ENCODE measurements at regions not wholly inside any gene's neighbourhood (a gene's known extent, or its start where the extent isn't known, plus 50 kb on each side); places are given as distances from the start of the nearest gene placed in this dataset.

DNA sequence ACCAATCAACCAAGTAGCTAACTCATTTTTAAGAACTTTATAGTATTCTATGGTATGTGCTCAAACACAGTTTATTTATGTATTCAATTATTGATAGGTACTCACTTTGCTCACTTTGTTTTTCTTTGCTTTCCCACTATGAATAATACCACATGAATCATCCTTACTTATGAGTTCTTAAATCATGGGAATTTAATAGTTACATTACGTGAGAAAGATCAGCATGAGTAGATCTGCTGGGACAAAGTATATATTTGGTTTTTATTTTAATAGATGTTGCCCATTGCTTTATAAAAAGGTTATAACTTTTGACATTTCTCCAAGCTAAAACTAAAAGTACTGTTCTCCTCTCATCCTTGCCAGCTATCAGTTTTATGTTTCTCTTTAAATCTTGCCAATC is 390.7 kb downstream of the LRATD1 start:
- Histone ChIP-seq H2BK120ac (ENCODE audit: low read depth, low read length) (no peak overlapping the region), H4K8ac (ENCODE audit: low read length) (no peak overlapping the region), H3K9me3 (ENCODE audit: control insufficient read depth, low read length) (no peaks in the 10 kb centered on the region), H2AK5ac (ENCODE audit: low read length, severe bottlenecking) (no peak overlapping the region), H3K18ac (ENCODE audit: low read depth in 1 of 2, low read length in 2 of 2) (no peak overlapping the region), H3K4me1 (ENCODE audit: control insufficient read depth, insufficient read depth, low read depth, low read length) (no peaks in the 10 kb centered on the region), H3K27ac (ENCODE audit: low read length, poor library complexity, severe bottlenecking) (no peak overlapping the region), H3K4ac (ENCODE audit: low read depth in 1 of 2, low read length in 2 of 2) (no peak overlapping the region), H3K4me3 (ENCODE audit: insufficient read depth in 1 of 2, low read depth in 1 of 2, low read length in 2 of 2) (no peak overlapping the region), H2BK15ac (ENCODE audit: low read depth, poor library complexity, severe bottlenecking) (no peak overlapping the region), H3K27me3 (ENCODE audit: control insufficient read depth in 1 of 2, insufficient read depth in 1 of 2, low read length in 2 of 2) (no peaks in the 10 kb centered on the region), H2AFZ (ENCODE audit: low read depth, low read length) (no peak overlapping the region), H3K23ac (ENCODE audit: low read length in 2 of 2) (no peak overlapping the region), H3K14ac (ENCODE audit: low read length in 2 of 2) (no peak overlapping the region), H3K79me1 (replicated peaks; ENCODE audit: low read length, poor library complexity, severe bottlenecking) (no peaks in the 10 kb centered on the region), H3K36me3 (ENCODE audit: control insufficient read depth in 1 of 2, insufficient read depth in 2 of 2, low read depth in 1 of 2, low read length in 2 of 2) (no peaks in the 10 kb centered on the region), H2BK12ac (ENCODE audit: low read length in 2 of 2) (no peak overlapping the region), H4K91ac (ENCODE audit: low read length) (no peak overlapping the region), H2BK5ac (ENCODE audit: low read depth, low read length, poor library complexity, severe bottlenecking) (no peak overlapping the region), H3K4me2 (ENCODE audit: low read length, poor library complexity, severe bottlenecking) (no peak overlapping the region), H3K9ac (ENCODE audit: low read length) (no peak overlapping the region)
- no CpG with 5 or more reads among the region's 1 CpG for whole genome bisulfite sequencing
- no peak for DNase-seq

DNA sequence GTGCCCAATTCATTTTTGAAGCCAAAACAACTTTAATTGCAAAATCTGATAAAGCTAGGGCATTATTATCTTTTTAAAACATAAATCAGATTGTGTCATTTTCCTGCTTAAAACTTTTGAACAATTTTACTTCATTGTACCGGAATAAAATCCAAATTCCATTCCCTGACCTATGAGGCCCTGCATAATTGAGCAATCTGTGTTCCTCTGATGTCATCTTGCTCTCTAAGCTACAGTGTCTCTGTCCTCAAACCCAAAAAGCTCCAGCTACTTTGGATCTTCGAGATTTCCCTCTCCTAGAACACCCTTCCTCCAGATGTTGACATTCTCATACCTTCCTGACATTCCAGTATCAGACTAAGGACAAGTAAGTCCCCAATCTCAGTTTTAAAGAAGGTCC is 395.9 kb downstream of the LRATD1 start:
- no peak overlapping the region for H2BK5ac ChIP-seq (ENCODE audit: low read depth, low read length, poor library complexity, severe bottlenecking)
- H3K4me2 ChIP-seq (ENCODE audit: low read length, poor library complexity, severe bottlenecking), result no peak overlapping the region
- no peak overlapping the region for H2BK120ac ChIP-seq (ENCODE audit: low read depth, low read length)
- 43% methylated on average over 2 of the region's 2 CpGs for WGBS
- H3K9ac ChIP-seq (ENCODE audit: low read length), result no peak overlapping the region
- no peaks in the 10 kb centered on the region for H3K9me3 ChIP-seq (ENCODE audit: control insufficient read depth, low read length)
- no peak overlapping the region for H2AK5ac ChIP-seq (ENCODE audit: low read length, severe bottlenecking)
- no peak overlapping the region for H3K4ac ChIP-seq (ENCODE audit: low read depth in 1 of 2, low read length in 2 of 2)
- no peak overlapping the region for H2AFZ ChIP-seq (ENCODE audit: low read depth, low read length)
- no peak overlapping the region for H3K23ac ChIP-seq (ENCODE audit: low read length in 2 of 2)
- DNase-seq, result no peak
- H3K14ac ChIP-seq (ENCODE audit: low read length in 2 of 2), result no peak overlapping the region
- H3K4me1 ChIP-seq (ENCODE audit: control insufficient read depth, insufficient read depth, low read depth, low read length), result no peaks in the 10 kb centered on the region
- no peak overlapping the region for H3K18ac ChIP-seq (ENCODE audit: low read depth in 1 of 2, low read length in 2 of 2)
- no peaks in the 10 kb centered on the region for H3K79me1 ChIP-seq (replicated peaks; ENCODE audit: low read length, poor library complexity, severe bottlenecking)
- H2BK12ac ChIP-seq (ENCODE audit: low read length in 2 of 2), result no peak overlapping the region
- no peak overlapping the region for H3K27ac ChIP-seq (ENCODE audit: low read length, poor library complexity, severe bottlenecking)
- H4K8ac ChIP-seq (ENCODE audit: low read length), result no peak overlapping the region
- no peak overlapping the region for H4K91ac ChIP-seq (ENCODE audit: low read length)
- H3K4me3 ChIP-seq (ENCODE audit: insufficient read depth in 1 of 2, low read depth in 1 of 2, low read length in 2 of 2), result no peak overlapping the region
- no peaks in the 10 kb centered on the region for H3K36me3 ChIP-seq (ENCODE audit: control insufficient read depth in 1 of 2, insufficient read depth in 2 of 2, low read depth in 1 of 2, low read length in 2 of 2)
- H3K27me3 ChIP-seq (ENCODE audit: control insufficient read depth in 1 of 2, insufficient read depth in 1 of 2, low read length in 2 of 2), result no peaks in the 10 kb centered on the region
- no peak overlapping the region for H2BK15ac ChIP-seq (ENCODE audit: low read depth, poor library complexity, severe bottlenecking)

DNA sequence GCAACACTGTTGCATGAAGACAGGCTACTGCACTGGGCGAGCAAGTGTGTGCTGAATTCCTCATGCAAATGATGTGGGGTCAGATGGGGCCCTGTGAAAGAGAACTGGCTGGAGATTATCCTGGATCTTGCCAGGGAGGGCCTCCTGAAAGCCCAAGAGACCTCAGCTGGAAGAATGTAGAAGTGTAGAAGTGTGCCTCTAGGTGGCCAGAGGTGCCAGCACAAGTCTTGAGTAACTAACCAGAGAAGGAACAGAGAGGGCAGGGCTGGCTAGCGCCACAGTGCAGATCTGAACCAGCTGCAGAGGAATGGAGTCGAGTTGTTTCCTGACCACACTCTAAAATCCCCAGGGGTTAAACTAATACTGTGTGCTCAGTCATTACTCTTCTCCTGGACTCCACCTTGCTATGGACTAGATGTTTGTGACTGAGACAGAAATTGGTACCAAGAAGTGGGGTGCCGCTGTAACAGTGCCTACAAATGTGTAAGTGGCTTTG is 399.3 kb downstream of the LRATD1 start:
- Histone ChIP-seq H2BK15ac (ENCODE audit: low read depth, poor library complexity, severe bottlenecking) (no peak overlapping the region), H3K27ac (ENCODE audit: low read length, poor library complexity, severe bottlenecking) (no peak overlapping the region), H4K91ac (ENCODE audit: low read length) (no peak overlapping the region), H2AK5ac (ENCODE audit: low read length, severe bottlenecking) (no peak overlapping the region), H3K4me3 (ENCODE audit: insufficient read depth in 1 of 2, low read depth in 1 of 2, low read length in 2 of 2) (no peak overlapping the region), H2BK12ac (ENCODE audit: low read length in 2 of 2) (no peak overlapping the region), H3K4me2 (ENCODE audit: low read length, poor library complexity, severe bottlenecking) (no peak overlapping the region), H4K8ac (ENCODE audit: low read length) (no peak overlapping the region), H2AFZ (ENCODE audit: low read depth, low read length) (no peak overlapping the region), H2BK5ac (ENCODE audit: low read depth, low read length, poor library complexity, severe bottlenecking) (no peak overlapping the region), H3K9ac (ENCODE audit: low read length) (no peak overlapping the region), H3K23ac (ENCODE audit: low read length in 2 of 2) (no peak overlapping the region), H3K4ac (ENCODE audit: low read depth in 1 of 2, low read length in 2 of 2) (no peak overlapping the region), H3K4me1 (ENCODE audit: control insufficient read depth, insufficient read depth, low read depth, low read length) (no peaks in the 10 kb centered on the region), H3K14ac (ENCODE audit: low read length in 2 of 2) (no peak overlapping the region), H3K9me3 (ENCODE audit: control insufficient read depth, low read length) (no peaks in the 10 kb centered on the region), H3K27me3 (ENCODE audit: control insufficient read depth in 1 of 2, insufficient read depth in 1 of 2, low read length in 2 of 2) (no peaks in the 10 kb centered on the region), H3K18ac (ENCODE audit: low read depth in 1 of 2, low read length in 2 of 2) (no peak overlapping the region), H2BK120ac (ENCODE audit: low read depth, low read length) (no peak overlapping the region), H3K79me1 (replicated peaks; ENCODE audit: low read length, poor library complexity, severe bottlenecking) (no peaks in the 10 kb centered on the region), H3K36me3 (ENCODE audit: control insufficient read depth in 1 of 2, insufficient read depth in 2 of 2, low read depth in 1 of 2, low read length in 2 of 2) (no peaks in the 10 kb centered on the region)
- 54% methylated on average over 4 of the region's 4 CpGs for WGBS
- DNase-seq, result no peak

DNA sequence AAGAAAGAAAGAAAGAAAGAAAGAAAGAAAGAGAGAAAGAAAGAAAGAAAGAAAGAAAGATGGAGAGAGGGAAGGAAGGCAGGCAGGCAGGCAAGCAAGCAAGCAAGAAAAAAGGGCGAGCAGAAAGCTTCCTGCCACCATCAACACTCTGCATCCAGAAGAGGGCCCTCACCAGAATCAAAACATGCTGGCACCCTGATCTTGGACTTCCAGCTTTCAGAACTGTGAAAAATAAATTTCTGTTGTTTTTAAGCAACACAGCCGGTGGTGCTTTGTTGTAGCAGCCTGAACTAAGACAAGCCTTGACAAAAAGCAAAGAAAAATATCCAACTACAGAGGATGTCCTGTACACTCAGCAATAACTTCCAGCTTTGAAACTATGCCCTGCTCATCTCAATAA is 401.7 kb downstream of the LRATD1 start:
- no peak overlapping the region for H2BK5ac ChIP-seq (ENCODE audit: low read depth, low read length, poor library complexity, severe bottlenecking)
- WGBS, result 60% methylated on average over 2 of the region's 2 CpGs

More for the DNA sequence above, 401.7 kb downstream of the LRATD1 start:
- Histone ChIP-seq H2AK5ac (ENCODE audit: low read length, severe bottlenecking) (no peak overlapping the region), H3K4me1 (ENCODE audit: control insufficient read depth, insufficient read depth, low read depth, low read length) (no peaks in the 10 kb centered on the region), H3K36me3 (ENCODE audit: control insufficient read depth in 1 of 2, insufficient read depth in 2 of 2, low read depth in 1 of 2, low read length in 2 of 2) (no peaks in the 10 kb centered on the region), H3K9me3 (ENCODE audit: control insufficient read depth, low read length) (no peaks in the 10 kb centered on the region), H3K4me2 (ENCODE audit: low read length, poor library complexity, severe bottlenecking) (no peak overlapping the region), H2AFZ (ENCODE audit: low read depth, low read length) (no peak overlapping the region), H3K27me3 (ENCODE audit: control insufficient read depth in 1 of 2, insufficient read depth in 1 of 2, low read length in 2 of 2) (no peaks in the 10 kb centered on the region), H3K18ac (ENCODE audit: low read depth in 1 of 2, low read length in 2 of 2) (no peak overlapping the region), H3K9ac (ENCODE audit: low read length) (no peak overlapping the region), H3K14ac (ENCODE audit: low read length in 2 of 2) (no peak overlapping the region), H3K23ac (ENCODE audit: low read length in 2 of 2) (no peak overlapping the region), H2BK15ac (ENCODE audit: low read depth, poor library complexity, severe bottlenecking) (no peak overlapping the region), H4K91ac (ENCODE audit: low read length) (no peak overlapping the region), H4K8ac (ENCODE audit: low read length) (no peak overlapping the region), H2BK12ac (ENCODE audit: low read length in 2 of 2) (no peak overlapping the region), H3K4ac (ENCODE audit: low read depth in 1 of 2, low read length in 2 of 2) (no peak overlapping the region), H3K4me3 (ENCODE audit: insufficient read depth in 1 of 2, low read depth in 1 of 2, low read length in 2 of 2) (no peak overlapping the region), H3K27ac (ENCODE audit: low read length, poor library complexity, severe bottlenecking) (no peak overlapping the region), H2BK120ac (ENCODE audit: low read depth, low read length) (no peak overlapping the region), H3K79me1 (replicated peaks; ENCODE audit: low read length, poor library complexity, severe bottlenecking) (no peaks in the 10 kb centered on the region)
- DNase-seq, result no peak

All from mesenchymal stem cell (in vitro differentiated cells and primary cell).